ENCODE measurements at regions not wholly inside any gene's neighbourhood (a gene's known extent, or its start where the extent isn't known, plus 50 kb on each side); places are given as distances from the start of the nearest gene placed in this dataset.

DNA sequence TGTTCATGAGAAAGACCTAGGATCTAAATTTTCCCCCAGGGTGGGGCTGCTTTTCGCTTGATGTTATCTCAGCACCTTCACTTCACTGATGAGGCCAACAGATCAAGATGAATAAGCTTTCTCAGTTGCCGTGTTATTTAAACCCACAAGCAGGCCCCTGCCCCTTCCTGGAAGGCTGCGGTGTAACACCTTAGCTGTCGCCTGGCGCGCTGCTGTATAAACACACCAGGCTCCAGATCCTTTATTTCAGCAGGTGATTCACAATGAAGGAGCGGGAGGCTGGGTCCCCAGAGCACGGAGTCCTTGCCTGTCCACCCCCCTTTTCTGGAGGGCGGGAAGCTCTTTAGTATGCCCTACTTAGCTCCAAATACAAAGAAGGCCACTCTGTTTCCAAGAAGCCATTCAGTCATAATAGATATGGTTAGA, 515.4 kb downstream of the FUT8 start:
- DNase-seq (ENCODE audit: extremely low read depth, low read depth): no peak
- TF ChIP-seq, protein P1, sequence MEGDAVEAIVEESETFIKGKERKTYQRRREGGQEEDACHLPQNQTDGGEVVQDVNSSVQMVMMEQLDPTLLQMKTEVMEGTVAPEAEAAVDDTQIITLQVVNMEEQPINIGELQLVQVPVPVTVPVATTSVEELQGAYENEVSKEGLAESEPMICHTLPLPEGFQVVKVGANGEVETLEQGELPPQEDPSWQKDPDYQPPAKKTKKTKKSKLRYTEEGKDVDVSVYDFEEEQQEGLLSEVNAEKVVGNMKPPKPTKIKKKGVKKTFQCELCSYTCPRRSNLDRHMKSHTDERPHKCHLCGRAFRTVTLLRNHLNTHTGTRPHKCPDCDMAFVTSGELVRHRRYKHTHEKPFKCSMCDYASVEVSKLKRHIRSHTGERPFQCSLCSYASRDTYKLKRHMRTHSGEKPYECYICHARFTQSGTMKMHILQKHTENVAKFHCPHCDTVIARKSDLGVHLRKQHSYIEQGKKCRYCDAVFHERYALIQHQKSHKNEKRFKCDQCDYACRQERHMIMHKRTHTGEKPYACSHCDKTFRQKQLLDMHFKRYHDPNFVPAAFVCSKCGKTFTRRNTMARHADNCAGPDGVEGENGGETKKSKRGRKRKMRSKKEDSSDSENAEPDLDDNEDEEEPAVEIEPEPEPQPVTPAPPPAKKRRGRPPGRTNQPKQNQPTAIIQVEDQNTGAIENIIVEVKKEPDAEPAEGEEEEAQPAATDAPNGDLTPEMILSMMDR (IDR thresholded peaks at IDR 0.05; ENCODE audit: low read depth, low read length): no peak

DNA sequence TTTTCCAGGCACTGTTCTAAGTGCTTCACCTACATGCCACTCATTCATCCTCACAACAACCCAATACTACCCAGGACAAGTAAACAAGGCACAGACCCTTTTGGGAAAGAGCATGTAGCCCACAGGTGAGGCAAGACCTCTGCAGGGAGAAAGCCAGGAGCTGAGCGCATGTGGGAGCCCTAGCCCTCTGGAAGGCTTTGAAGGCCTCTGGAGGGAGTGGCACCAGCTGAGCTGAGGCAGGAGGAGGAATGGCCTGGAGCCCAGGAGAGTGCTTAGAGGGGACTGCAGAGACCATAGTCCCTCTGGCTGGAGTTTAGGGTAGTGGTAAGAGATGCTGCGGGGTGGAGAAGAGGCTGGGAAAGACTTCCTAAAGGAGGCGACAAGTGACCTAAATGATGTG, 516.5 kb downstream of the FUT8 start:
- DNase-seq (ENCODE audit: extremely low read depth, low read depth): no peak

DNA sequence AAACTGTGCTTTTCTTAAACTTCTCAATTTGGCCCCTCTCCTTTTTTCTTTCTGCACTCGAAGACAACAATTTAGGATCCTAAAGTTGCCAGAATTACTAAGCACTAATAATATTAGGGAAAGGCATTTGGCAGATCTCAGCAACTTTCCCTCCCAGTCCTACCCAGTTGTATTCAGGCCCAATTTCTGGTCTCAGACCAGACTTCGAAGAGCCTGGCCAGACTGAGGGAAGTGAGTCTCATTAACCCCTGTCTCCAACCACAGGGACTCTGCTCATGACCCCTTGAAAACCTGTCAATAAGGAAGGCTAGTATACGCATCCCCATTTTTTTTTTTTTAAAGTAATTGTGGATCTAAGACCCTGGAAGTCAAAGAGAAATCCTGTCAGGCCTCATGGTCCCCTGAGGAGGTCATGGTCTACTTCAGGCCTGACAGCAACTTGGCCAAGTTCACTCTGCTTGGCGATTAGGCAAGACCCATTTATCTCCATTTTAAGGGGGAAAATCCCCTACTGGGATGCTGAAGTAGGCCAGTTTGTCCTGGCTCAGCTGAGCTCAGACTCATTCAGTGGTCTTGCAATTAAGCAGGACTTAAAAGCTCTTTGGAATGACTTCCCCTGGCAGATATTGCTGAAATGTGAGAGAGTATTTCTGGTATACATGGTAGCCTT, 521.0 kb downstream of the FUT8 start:
- no peak for DNase-seq (ENCODE audit: extremely low read depth, low read depth)
- TF ChIP-seq, protein P1 (IDR thresholded peaks at IDR 0.05; ENCODE audit: low read depth, low read length): no peak

More for the DNA sequence above, 516.5 kb downstream of the FUT8 start:
- TF ChIP-seq, protein P1 (IDR thresholded peaks at IDR 0.05; ENCODE audit: low read depth, low read length): no peak

DNA sequence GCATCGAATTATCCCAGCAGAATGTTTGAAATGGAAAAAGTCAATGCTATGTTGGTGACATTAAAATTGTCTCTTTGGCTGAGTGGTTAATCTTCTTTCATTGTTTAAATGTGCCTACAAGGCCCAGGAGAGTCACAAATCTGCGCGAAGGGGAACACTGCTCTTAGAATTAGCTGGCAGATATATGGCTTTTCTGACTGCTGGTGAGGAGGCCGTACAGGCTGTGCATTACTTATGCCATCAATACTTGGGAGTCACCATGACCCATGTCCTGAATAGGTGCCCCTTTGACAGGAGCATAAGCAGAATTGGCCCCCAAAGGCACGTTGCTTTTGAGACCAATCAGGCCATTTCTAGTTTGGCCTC, 521.5 kb downstream of the FUT8 start:
- TF ChIP-seq, protein P1 (IDR thresholded peaks at IDR 0.05; ENCODE audit: low read depth, low read length): no peak

DNA sequence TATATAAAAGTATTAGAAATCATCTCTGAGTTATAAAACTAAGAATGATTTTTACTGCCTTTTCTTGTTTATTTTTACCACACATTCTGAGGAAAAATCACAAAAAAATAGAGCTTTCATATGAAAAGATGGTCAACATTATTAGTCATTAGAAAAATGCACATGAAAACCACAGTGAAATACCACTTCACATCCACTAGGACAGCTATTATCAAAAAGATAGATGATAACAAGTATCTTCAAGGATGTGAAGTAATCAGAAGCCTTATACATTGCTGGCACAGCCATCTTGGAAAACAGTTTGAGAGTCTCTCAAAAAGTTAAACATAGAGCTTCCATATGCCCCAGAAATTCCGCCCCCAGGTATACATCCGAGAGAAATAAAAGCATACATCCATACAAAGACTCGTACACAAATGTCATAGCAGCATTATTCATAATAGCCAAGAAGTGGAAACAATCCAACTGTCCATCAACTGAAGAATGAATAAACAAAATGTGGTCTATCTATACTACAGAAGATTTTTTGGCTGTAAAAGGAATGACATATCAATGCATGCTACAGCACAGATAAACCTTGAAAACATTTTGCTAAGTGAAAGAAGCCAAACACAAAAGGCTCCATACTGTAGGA, 523.9 kb downstream of the FUT8 start:
- TF ChIP-seq, protein P1 (IDR thresholded peaks at IDR 0.05; ENCODE audit: low read depth, low read length): no peak

More for the DNA sequence above, 521.5 kb downstream of the FUT8 start:
- no peak for DNase-seq (ENCODE audit: extremely low read depth, low read depth)

DNA sequence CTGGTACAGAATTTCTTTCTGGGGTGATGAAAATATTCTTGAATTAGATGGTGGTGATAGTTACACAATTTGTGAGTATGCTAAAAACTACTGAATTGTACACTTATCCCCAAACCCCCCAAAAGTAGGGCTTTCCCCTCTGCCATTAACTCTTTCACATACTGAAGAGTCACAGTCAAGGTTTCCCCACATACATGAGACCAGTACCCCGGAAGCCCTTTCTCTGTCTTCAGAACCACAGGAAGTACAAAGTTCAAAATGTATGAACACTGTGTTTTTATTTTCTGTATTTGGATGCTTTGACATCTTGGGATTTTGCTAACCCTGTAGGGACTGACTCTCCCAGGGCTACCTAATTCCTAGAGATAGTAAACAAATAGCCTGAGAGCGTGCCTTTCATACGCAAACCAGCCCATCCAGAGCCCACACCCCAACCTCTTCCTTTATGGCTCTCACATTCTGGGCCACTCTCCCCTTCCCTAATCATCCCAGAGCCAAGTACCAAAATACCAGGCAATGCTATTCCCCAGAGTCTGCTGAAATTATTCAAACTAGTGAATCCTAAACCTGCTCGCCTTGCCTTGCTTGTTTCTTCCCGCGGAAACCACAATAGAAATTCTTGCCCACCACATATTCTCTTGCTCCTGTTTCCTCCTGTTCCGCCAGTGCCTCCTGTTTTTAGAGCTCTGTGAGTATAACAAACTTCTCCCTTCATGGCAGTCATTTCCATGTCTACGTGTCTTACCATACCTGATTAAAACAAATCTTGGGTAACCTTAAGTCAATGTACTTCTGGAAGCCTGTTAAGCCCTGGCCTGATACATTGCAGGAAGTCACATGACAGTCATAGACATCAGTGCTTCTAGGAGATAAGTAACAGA, 524.8 kb downstream of the FUT8 start:
- TF ChIP-seq, protein P1 (IDR thresholded peaks at IDR 0.05; ENCODE audit: low read depth, low read length): no peak
- DNase-seq (ENCODE audit: extremely low read depth, low read depth): no peak

More for the DNA sequence above, 523.9 kb downstream of the FUT8 start:
- no peak for DNase-seq (ENCODE audit: extremely low read depth, low read depth)

DNA sequence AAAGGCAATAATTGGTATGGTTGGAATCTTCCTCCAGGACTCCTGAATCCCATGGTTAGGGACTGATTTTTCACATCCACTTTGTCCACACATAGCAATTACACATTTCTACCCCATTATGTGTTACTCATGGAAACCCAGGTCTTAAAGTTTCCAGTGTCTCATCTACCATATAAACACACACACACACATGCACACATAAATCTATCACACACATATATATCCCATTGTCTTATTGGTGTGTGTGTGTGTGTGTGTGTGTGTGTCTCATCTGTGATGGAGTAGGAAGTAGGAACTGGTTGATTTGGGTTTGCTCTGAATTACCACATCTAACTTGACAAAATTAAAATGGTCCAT, 525.4 kb downstream of the FUT8 start:
- no peak for DNase-seq (ENCODE audit: extremely low read depth, low read depth)
- TF ChIP-seq, protein P1 (IDR thresholded peaks at IDR 0.05; ENCODE audit: low read depth, low read length): no peak

Data from AG09319 (cell line).